GM18909 (cell line): ENCODE measurements at regions not wholly inside any gene's neighbourhood (a gene's known extent, or its start where the extent isn't known, plus 50 kb on each side); places are given as distances from the start of the nearest gene placed in this dataset.

Experiments
- ATAC-seq: cut with Tn5 transposase; IDR thresholded peaks from one replicate; pipeline ENCODE4 v1.9.1; 2021; ENCODE audit warnings: mild to moderate bottlenecking; ENCODE audit not compliant: unreplicated experiment, poor library complexity

- no peak for ATAC-seq
Observed at GRCh38 chr2:196307775-196308305, 136.5 kb upstream of the STK17B start.

GRCh38 chr2:196309691-196310090 is 138.3 kb upstream of the STK17B start:
- no peak for ATAC-seq

DNA sequence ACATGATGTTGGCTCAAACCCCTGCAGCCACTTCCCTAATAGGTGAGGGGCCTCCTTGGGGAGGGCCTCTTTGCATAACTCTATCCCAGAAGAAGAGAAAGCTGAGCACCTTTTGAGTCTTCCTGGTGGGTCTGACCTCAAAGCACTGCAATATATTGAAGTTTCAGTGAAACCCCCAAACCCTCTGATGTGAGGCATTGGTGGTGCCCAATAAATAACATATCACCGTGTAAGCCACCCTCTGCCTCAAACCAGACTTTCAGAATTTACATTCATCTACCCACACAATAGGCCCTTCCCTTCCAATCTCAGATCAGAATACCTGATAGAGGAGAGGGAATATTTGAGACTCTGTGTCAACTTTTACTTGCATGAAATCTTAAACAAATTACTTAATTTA is 142.8 kb upstream of the STK17B start:
- no peak for ATAC-seq

- ATAC-seq: no peak
Observed at GRCh38 chr2:196314780-196315179, 143.4 kb upstream of the STK17B start.

GRCh38 chr2:196315388-196316049 is 144.1 kb upstream of the STK17B start:
- no peak for ATAC-seq

DNA sequence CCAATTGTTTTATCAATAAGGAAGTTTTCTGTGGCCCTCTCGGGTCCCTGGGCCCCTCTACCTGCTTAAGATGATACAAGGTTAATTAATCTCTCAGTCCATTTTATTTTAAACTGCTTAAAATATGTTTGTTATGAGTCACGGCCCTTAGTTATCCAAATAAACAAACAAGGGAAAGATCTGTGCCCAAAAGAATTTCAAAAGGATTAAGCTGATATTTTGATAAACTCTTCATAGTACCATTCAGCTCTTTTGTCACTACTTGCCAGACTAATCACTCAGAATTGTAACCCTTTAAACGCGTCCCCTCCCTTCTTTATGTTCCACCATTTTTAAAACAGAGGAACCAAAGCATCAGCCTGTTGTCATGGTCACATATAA is 144.7 kb upstream of the STK17B start:
- no peak for ATAC-seq

DNA sequence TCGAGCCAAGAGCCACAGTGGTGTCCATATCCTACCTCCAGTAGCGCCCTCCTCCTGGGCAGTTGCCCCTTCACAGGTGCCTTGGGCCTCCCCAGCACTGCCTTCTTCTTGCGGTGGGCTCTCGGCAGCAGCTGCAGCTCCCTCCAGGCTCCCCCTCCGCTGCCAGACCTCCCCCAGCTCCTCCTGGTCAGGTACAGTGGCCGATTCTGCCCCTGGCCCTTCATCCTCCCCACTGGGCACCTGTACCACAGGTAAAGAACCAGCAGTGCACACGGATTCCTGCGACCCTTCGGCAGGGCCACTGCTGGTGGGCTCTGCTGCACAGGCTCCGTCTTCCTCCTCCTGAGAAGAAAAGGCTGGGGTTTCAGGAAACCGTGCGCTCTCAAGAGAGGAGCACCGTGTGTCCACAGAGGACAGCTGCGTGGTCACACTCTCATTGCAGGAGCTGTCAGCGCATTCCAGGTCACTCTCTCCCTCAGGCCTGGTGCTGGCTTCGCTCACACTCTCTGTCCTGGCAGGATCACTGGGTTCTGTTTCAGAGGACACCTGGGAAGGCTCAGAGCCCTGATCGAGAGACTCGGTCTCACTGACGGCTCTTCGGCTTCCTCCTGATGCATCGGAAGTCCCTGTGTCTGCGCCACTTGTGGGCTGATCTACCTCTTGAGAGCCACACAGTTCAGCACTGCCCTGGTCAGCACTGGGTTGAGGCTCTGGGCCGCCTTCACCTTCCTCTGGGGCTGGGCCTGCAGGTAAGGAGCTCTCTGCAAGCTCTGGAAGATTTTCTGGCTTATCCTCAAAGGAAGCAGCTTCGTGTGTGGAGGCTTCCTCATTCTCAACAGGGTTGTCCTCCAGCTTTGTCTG is 147.4 kb upstream of the STK17B start:
- no peak for ATAC-seq

GRCh38 chr2:196322973-196323810 is 151.8 kb upstream of the STK17B start:
- ATAC-seq: no peak

DNA sequence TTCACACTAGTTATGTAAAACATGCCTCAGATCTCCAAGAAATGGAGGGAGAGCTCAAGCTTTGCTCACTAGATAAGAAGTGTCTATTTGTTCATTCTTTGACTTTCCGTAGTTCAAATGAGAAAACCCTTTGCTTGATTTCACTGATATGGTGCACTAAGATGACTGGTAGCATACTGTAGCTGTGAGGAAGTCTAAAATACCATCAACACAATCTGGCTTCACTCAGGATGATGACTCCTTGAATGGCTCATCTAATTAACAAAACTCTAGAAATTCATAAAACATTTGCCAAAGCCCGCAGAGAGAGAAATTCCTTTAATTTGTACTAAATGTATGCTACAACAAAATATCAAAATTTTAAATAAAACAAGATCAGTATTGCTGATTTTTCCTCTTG is 152.8 kb upstream of the STK17B start:
- no peak for ATAC-seq

GRCh38 chr2:196328088-196328680 is 156.8 kb upstream of the STK17B start:
- ATAC-seq: no peak

- ATAC-seq: no peak
Observed at GRCh38 chr2:196329959-196330358, 158.6 kb upstream of the STK17B start.

- no peak for ATAC-seq
Observed at GRCh38 chr2:196330645-196331044, 159.3 kb upstream of the STK17B start.

- no peak for ATAC-seq
Observed at GRCh38 chr2:196331143-196331542, 159.8 kb upstream of the STK17B start.

DNA sequence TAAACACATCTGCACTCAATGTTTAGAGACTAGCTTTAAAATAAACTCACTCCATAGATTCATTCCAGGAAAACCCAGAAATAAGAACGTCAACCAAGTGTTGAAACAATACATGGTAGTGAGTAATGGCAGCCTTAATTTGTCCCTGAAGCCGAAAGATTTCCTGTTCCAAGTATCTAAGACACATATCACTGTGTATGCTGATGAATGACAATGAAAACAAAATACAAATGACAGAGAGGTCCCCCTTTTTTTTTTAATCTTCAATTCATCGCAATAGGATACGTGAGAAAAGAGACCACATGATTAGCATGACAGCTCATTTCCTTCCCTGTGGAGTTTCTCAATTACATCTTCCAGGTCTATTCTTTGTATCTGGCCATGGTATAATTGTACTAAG is 160.5 kb upstream of the STK17B start:
- no peak for ATAC-seq

- ATAC-seq: no peak
Observed at GRCh38 chr2:196333397-196333796, 162.0 kb upstream of the STK17B start.

GRCh38 chr2:196334710-196335109 is 163.3 kb upstream of the STK17B start:
- no peak for ATAC-seq

DNA sequence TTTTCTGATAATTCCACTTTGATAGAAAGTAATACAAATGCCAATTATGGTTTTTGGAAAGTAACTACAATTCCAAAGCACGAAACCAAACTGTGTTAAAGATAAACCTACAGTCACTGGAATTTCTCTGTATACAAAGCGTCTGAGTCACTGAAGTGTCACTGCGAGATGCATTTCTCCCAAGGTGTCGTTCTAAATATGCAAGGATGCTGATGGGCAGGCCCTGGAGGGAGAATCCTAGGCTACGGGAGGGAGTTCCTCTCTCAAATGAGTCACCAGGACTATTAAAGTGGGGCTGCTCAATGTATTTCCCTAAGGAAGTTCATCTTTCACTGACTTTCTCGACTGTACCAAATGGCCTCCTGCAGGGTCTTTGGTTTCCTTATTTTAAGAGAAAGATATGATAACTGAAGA is 163.8 kb upstream of the STK17B start:
- ATAC-seq: no peak

- ATAC-seq: no peak
Observed at GRCh38 chr2:196336207-196336606, 164.8 kb upstream of the STK17B start.

- ATAC-seq: no peak
Observed at GRCh38 chr2:196336715-196337114, 165.3 kb upstream of the STK17B start.

DNA sequence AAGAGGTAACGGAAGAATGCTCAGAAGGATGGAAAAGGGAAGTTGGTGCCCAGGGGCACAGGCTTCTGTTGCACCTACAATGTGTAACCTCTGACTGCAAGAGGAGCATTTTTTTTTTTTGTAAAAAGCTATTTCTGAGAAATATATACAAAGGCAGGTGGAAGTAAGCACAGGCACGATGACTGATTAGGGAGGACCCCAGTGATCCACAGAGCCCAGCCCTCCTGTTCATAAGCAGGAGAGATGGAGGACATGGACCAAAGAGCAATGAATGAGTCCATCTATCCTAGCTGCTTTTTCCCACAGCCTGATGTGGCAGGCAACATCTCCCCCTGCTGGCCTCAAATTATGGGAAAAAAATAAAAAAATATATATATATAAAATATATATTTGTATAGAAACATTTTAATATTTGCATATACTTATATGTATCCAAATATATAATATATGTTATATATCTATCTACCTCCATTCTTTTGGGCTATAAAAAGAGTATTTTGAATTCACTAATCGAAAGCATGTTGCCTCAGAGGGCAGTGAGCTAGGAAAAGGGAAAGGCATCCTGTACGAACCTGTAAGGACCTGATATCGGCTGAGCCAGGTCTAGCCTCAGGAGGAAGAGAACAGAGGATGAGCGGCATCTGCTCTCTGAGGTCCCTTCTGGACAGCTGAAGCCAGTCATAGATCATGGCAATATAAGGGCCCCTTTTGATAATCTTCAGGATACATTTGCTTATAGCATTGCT is 166.0 kb upstream of the STK17B start:
- no peak for ATAC-seq
